A673 (cell line): ENCODE measurements at regions not wholly inside any gene's neighbourhood (a gene's known extent, or its start where the extent isn't known, plus 50 kb on each side); places are given as distances from the start of the nearest gene placed in this dataset.

Experiments
- BruUV-seq: library from RNA; stranded (reverse); fragments of 400-500 nt; replicated peaks from 2 replicates; lab custom pipeline; 2021; lab: Mats Ljungman, UMichigan
- CTCF ChIA-PET: fragments of 300-600 bp; sonication (Branson Sonifier 250); formaldehyde crosslinking; loops from one replicate; lab custom pipeline; 2022; ENCODE audit warnings: antibody characterized with exemption; lab: Charles Lee
- POLR2A ChIA-PET: fragments of 300-600 bp; sonication (Branson Sonifier 250); formaldehyde crosslinking; loops from one replicate; lab custom pipeline; 2022; ENCODE audit warnings: antibody characterized with exemption; ENCODE audit not compliant: low non-redundant PET; lab: Charles Lee
- DNase-seq: peaks from one replicate; pipeline ENCODE4 v3.0.0-alpha.2; 2015; ENCODE audit warnings: low spot score
- H3K27ac ChIP-seq: fragments of 200-600 bp; sonication (generic); 2 replicates; pipeline ENCODE4 v1.5.1; 2016; ENCODE audit warnings: mixed run types, low read depth, mild to moderate bottlenecking, mixed read lengths, antibody characterized with exemption, low read length; ENCODE audit not compliant: poor library complexity, severe bottlenecking
- H3K27me3 ChIP-seq: fragments of 200-600 bp; sonication (generic); replicated peaks from 2 replicates; pipeline ENCODE4 v1.6.1; 2017; ENCODE audit warnings: mixed run types, low read depth, mild to moderate bottlenecking, mixed read lengths, antibody characterized with exemption, low read length; ENCODE audit not compliant: insufficient read depth, poor library complexity
- H3K36me3 ChIP-seq: fragments of 200-600 bp; sonication (generic); 2 replicates; pipeline ENCODE4 v1.6.1; 2016; ENCODE audit warnings: mixed run types, mild to moderate bottlenecking, mixed read lengths, antibody characterized with exemption, low read length; ENCODE audit not compliant: insufficient read depth, poor library complexity, severe bottlenecking
- H3K4me1 ChIP-seq: fragments of 200-600 bp; sonication (generic); 2 replicates; pipeline ENCODE4 v1.6.1; 2017; ENCODE audit warnings: mixed run types, mild to moderate bottlenecking, mixed read lengths, antibody characterized with exemption, low read length; ENCODE audit not compliant: insufficient read depth, poor library complexity, severe bottlenecking
- H3K4me3 ChIP-seq: fragments of 200-600 bp; sonication (generic); 2 replicates; pipeline ENCODE4 v1.5.1; 2016; ENCODE audit warnings: low read depth, mixed run types, mild to moderate bottlenecking, mixed read lengths, low read length; ENCODE audit not compliant: poor library complexity, severe bottlenecking
- H3K9me3 ChIP-seq: fragments of 200-600 bp; sonication (generic); 2 replicates; pipeline ENCODE4 v1.6.1; 2016; ENCODE audit warnings: mixed run types, low read depth, mild to moderate bottlenecking, mixed read lengths, antibody characterized with exemption, low read length; ENCODE audit not compliant: poor library complexity, severe bottlenecking
- CTCF ChIP-seq: fragments of 300-800, 200-600 bp; sonication (generic); conservative IDR thresholded peaks from 2 replicates; pipeline ENCODE4 v1.5.1; 2017; ENCODE audit warnings: low read depth, mild to moderate bottlenecking, antibody characterized with exemption, low read length, moderate library complexity, mixed read lengths
- EZH2 ChIP-seq: fragments of 200-600 bp; sonication (generic); IDR thresholded peaks from 2 replicates; pipeline ENCODE4 v1.6.1; 2017; ENCODE audit warnings: borderline replicate concordance, low read depth, mild to moderate bottlenecking, mixed read lengths, antibody characterized with exemption, low read length; ENCODE audit not compliant: poor library complexity, severe bottlenecking
- intact Hi-C: fragments of 100-400 bp; cut with micrococcal nuclease; formaldehyde crosslinking; loops from one replicate; pipeline ENCODE4 v1.10.0; 2022; ENCODE audit not compliant: unreplicated experiment

- TF ChIP-seq EZH2, result no peak
- TF ChIP-seq CTCF, result no peak
- CTCF ChIA-PET, result no interaction called here
- no peaks in the 10 kb centered on the region for H3K4me1 ChIP-seq
- no peaks in the 10 kb centered on the region for H3K27me3 ChIP-seq
- POLR2A ChIA-PET, result no interaction called here
- no peak for DNase-seq
- no peaks in the 10 kb centered on the region for H3K9me3 ChIP-seq
- H3K27ac ChIP-seq, result no peak overlapping the region
- intact Hi-C loops, result no loop called here
- H3K4me3 ChIP-seq, result no peak overlapping the region
- no peaks in the 10 kb centered on the region for H3K36me3 ChIP-seq
- no TSS peak for BruUV-seq
Observed at GRCh38 chr2:16009560-16009959, 69.2 kb downstream of the MYCN start.

GRCh38 chr2:16008856-16009255 is 68.5 kb downstream of the MYCN start:
- CTCF ChIA-PET, result no interaction called here
- Histone ChIP-seq H3K4me3 (no peak overlapping the region), H3K27ac (no peak overlapping the region), H3K27me3 (no peaks in the 10 kb centered on the region), H3K9me3 (no peaks in the 10 kb centered on the region), H3K36me3 (no peaks in the 10 kb centered on the region), H3K4me1 (no peaks in the 10 kb centered on the region)
- BruUV-seq, result no TSS peak
- TF ChIP-seq CTCF, result no peak
- no peak for TF ChIP-seq EZH2
- intact Hi-C loops, result no loop called here
- DNase-seq, result no peak
- POLR2A ChIA-PET, result no interaction called here

GRCh38 chr2:16008331-16008850 is 68.0 kb downstream of the MYCN start:
- Histone ChIP-seq H3K4me1 (no peaks in the 10 kb centered on the region), H3K27ac (no peak overlapping the region), H3K36me3 (no peaks in the 10 kb centered on the region), H3K27me3 (no peaks in the 10 kb centered on the region), H3K9me3 (no peaks in the 10 kb centered on the region), H3K4me3 (no peak overlapping the region)
- ChIA-PET POLR2A (no interaction called here), CTCF (no interaction called here)
- no peak for TF ChIP-seq EZH2
- no peak for TF ChIP-seq CTCF
- BruUV-seq, result no TSS peak
- DNase-seq, result no peak
- intact Hi-C loops, result no loop called here
